ENCODE measurements at regions not wholly inside any gene's neighbourhood (a gene's known extent, or its start where the extent isn't known, plus 50 kb on each side); places are given as distances from the start of the nearest gene placed in this dataset.

- TF ChIP-seq CTCF (IDR thresholded peaks at IDR 0.05; ENCODE audit: extremely low read depth in 1 of 2, insufficient read depth in 1 of 2, low read depth in 1 of 2, low read length in 2 of 2) (no peak), EZH2 (IDR thresholded peaks at IDR 0.05; ENCODE audit: borderline replicate concordance, low read depth, low read length, severe bottlenecking) (no peak), POLR2A (IDR thresholded peaks at IDR 0.05; ENCODE audit: low read depth, low read length) (no peak), FOS (IDR thresholded peaks at IDR 0.05; ENCODE audit: borderline replicate concordance, insufficient read depth, low read length) (no peak), GATA2 (IDR thresholded peaks at IDR 0.05; ENCODE audit: insufficient read depth, insufficient read length, low read depth, low read length) (no peak), JUN (IDR thresholded peaks at IDR 0.05; ENCODE audit: borderline replicate concordance, insufficient read depth, insufficient read length, low read depth) (no peak)
Measured at GRCh38 chrX:46258356-46258755, 286.9 kb downstream of the ZNF674 start.
